ENCODE measurements at regions not wholly inside any gene's neighbourhood (a gene's known extent, or its start where the extent isn't known, plus 50 kb on each side); places are given as distances from the start of the nearest gene placed in this dataset.

- Histone ChIP-seq H3K79me2 (ENCODE audit: insufficient read depth, low read length) (no peaks in the 10 kb centered on the region), H2AFZ (ENCODE audit: low read depth, low read length, severe bottlenecking) (no peak overlapping the region), H3K4me2 (ENCODE audit: low read depth, low read length, poor library complexity, severe bottlenecking) (no peak overlapping the region), H3K4me3 (ENCODE audit: insufficient read depth, low read length, poor library complexity, severe bottlenecking) (no peak overlapping the region), H3F3A (ENCODE audit: insufficient read depth) (no peaks in the 10 kb centered on the region), H3K27me3 (ENCODE audit: low read length) (no peaks in the 10 kb centered on the region), H3K36me3 (ENCODE audit: low read length) (no peaks in the 10 kb centered on the region), H3K9ac (ENCODE audit: low read length) (no peak overlapping the region), H3K9me3 (ENCODE audit: insufficient read depth, low read length) (no peaks in the 10 kb centered on the region), H3K27ac (ENCODE audit: low read depth, low read length) (no peak overlapping the region), H3K9me2 (replicated peaks; ENCODE audit: insufficient read depth, low read length) (no peaks in the 10 kb centered on the region), H4K20me1 (ENCODE audit: low read depth, low read length) (no peaks in the 10 kb centered on the region)
- TF ChIP-seq CTCF (IDR thresholded peaks at IDR 0.05; ENCODE audit: insufficient read depth, low read length, poor library complexity, severe bottlenecking) (no peak), EZH2phosphoT487 (conservative IDR thresholded peaks at IDR 0.05; ENCODE audit: low read length) (no peak)
These were observed 281.8 kb downstream of the DLEU7 start for GRCh38 chr13:50561739-50562138.

DNA sequence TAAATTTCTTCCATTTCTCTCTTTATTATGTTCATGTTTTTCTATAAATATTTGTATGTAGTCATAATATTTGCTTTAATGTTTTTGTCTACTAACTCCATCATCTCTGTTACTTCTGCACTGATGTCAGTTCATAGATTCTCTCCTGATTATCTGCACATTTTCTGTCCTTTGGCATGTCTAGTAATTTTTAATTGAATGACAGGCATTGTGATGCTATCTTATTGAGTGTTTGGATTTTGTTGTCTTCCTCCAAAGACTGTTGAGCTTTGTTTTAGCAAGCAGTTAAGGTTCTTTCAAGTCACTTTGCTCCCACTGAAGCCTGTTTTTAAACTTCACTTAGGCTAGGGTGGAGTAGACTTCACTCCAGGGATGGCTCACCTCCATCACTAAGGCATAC lies 276.8 kb downstream of the DLEU7 start:
- H4K20me1 ChIP-seq (ENCODE audit: low read depth, low read length), result no peaks in the 10 kb centered on the region
- no peak overlapping the region for H3K9ac ChIP-seq (ENCODE audit: low read length)
- H3K4me3 ChIP-seq (ENCODE audit: insufficient read depth, low read length, poor library complexity, severe bottlenecking), result no peak overlapping the region
- H3K27ac ChIP-seq (ENCODE audit: low read depth, low read length), result no peak overlapping the region
- H3K9me2 ChIP-seq (replicated peaks; ENCODE audit: insufficient read depth, low read length), result no peaks in the 10 kb centered on the region
- H3K4me2 ChIP-seq (ENCODE audit: low read depth, low read length, poor library complexity, severe bottlenecking), result no peak overlapping the region
- no peaks in the 10 kb centered on the region for H3K9me3 ChIP-seq (ENCODE audit: insufficient read depth, low read length)
- no peaks in the 10 kb centered on the region for H3K79me2 ChIP-seq (ENCODE audit: insufficient read depth, low read length)
- no peak for TF ChIP-seq EZH2phosphoT487 (conservative IDR thresholded peaks at IDR 0.05; ENCODE audit: low read length)
- no peak for TF ChIP-seq CTCF (IDR thresholded peaks at IDR 0.05; ENCODE audit: insufficient read depth, low read length, poor library complexity, severe bottlenecking)
- H3K36me3 ChIP-seq (ENCODE audit: low read length), result no peaks in the 10 kb centered on the region
- no peaks in the 10 kb centered on the region for H3K27me3 ChIP-seq (ENCODE audit: low read length)
- no peak overlapping the region for H2AFZ ChIP-seq (ENCODE audit: low read depth, low read length, severe bottlenecking)
- H3F3A ChIP-seq (ENCODE audit: insufficient read depth), result no peaks in the 10 kb centered on the region

GRCh38 chr13:50572129-50572528 lies 271.4 kb downstream of the DLEU7 start:
- H4K20me1 ChIP-seq (ENCODE audit: low read depth, low read length), result no peaks in the 10 kb centered on the region
- no peak overlapping the region for H3K9ac ChIP-seq (ENCODE audit: low read length)
- TF ChIP-seq EZH2phosphoT487 (conservative IDR thresholded peaks at IDR 0.05; ENCODE audit: low read length) (no peak), CTCF (IDR thresholded peaks at IDR 0.05; ENCODE audit: insufficient read depth, low read length, poor library complexity, severe bottlenecking) (no peak)
- no peaks in the 10 kb centered on the region for H3K36me3 ChIP-seq (ENCODE audit: low read length)
- H3K27me3 ChIP-seq (ENCODE audit: low read length), result no peaks in the 10 kb centered on the region
- H3K27ac ChIP-seq (ENCODE audit: low read depth, low read length), result no peak overlapping the region
- no peaks in the 10 kb centered on the region for H3K9me3 ChIP-seq (ENCODE audit: insufficient read depth, low read length)
- H3K79me2 ChIP-seq (ENCODE audit: insufficient read depth, low read length), result no peaks in the 10 kb centered on the region
- no peaks in the 10 kb centered on the region for H3K9me2 ChIP-seq (replicated peaks; ENCODE audit: insufficient read depth, low read length)
- no peaks in the 10 kb centered on the region for H3F3A ChIP-seq (ENCODE audit: insufficient read depth)
- H2AFZ ChIP-seq (ENCODE audit: low read depth, low read length, severe bottlenecking), result no peak overlapping the region
- no peak overlapping the region for H3K4me2 ChIP-seq (ENCODE audit: low read depth, low read length, poor library complexity, severe bottlenecking)
- H3K4me3 ChIP-seq (ENCODE audit: insufficient read depth, low read length, poor library complexity, severe bottlenecking), result no peak overlapping the region

GRCh38 chr13:50573066-50573465 lies 270.4 kb downstream of the DLEU7 start:
- TF ChIP-seq CTCF (IDR thresholded peaks at IDR 0.05; ENCODE audit: insufficient read depth, low read length, poor library complexity, severe bottlenecking), result no peak
- TF ChIP-seq EZH2phosphoT487 (conservative IDR thresholded peaks at IDR 0.05; ENCODE audit: low read length), result no peak
- H3F3A ChIP-seq (ENCODE audit: insufficient read depth), result no peaks in the 10 kb centered on the region
- no peaks in the 10 kb centered on the region for H3K27me3 ChIP-seq (ENCODE audit: low read length)
- H3K36me3 ChIP-seq (ENCODE audit: low read length), result no peaks in the 10 kb centered on the region
- no peaks in the 10 kb centered on the region for H3K9me2 ChIP-seq (replicated peaks; ENCODE audit: insufficient read depth, low read length)
- H3K9ac ChIP-seq (ENCODE audit: low read length), result no peak overlapping the region
- H3K79me2 ChIP-seq (ENCODE audit: insufficient read depth, low read length), result no peaks in the 10 kb centered on the region
- H3K9me3 ChIP-seq (ENCODE audit: insufficient read depth, low read length), result no peaks in the 10 kb centered on the region
- no peak overlapping the region for H3K4me2 ChIP-seq (ENCODE audit: low read depth, low read length, poor library complexity, severe bottlenecking)
- no peak overlapping the region for H3K4me3 ChIP-seq (ENCODE audit: insufficient read depth, low read length, poor library complexity, severe bottlenecking)
- no peaks in the 10 kb centered on the region for H4K20me1 ChIP-seq (ENCODE audit: low read depth, low read length)
- H2AFZ ChIP-seq (ENCODE audit: low read depth, low read length, severe bottlenecking), result no peak overlapping the region
- H3K27ac ChIP-seq (ENCODE audit: low read depth, low read length), result no peak overlapping the region

Measured in SU-DHL-6 (cell line).